Stimulated activated CD4-positive, alpha-beta T cell treated with anti-CD3 and anti-CD28 coated beads, Interleukin-2, amount 100 ng/mL, for 4 hours (primary cell): ENCODE measurements at regions not wholly inside any gene's neighbourhood (a gene's known extent, or its start where the extent isn't known, plus 50 kb on each side); places are given as distances from the start of the nearest gene placed in this dataset.
"Not testable (repeated sequence)": the region's sequence is repeated elsewhere in the genome, so short reads cannot be mapped to it uniquely, and the experiment has no call there.

Source experiments
- DNase-seq: peaks from one replicate; pipeline ENCODE4 v3.0.0-alpha.2; 2020; ENCODE audit warnings: low read depth

DNA sequence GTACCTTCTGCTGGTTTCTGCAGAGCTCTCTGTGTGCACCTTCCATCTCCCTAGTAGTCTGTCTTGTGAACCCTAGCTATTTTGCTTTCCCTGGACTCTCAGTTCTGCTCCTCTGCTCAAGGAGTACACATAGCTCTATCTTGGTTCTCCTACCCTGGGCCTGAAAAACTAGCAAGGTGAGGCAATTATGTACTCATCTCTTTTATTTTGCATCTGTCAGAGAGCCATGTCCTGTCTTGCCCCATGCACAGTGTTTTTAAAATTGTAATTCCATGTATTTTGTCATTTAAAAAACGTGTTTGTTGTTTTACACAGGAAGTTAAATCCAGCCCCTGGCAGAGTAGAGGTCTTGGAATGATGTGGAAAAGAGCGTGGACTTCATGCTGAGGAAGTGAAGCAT lies 684.9 kb upstream of the CPEB2 start:
- DNase-seq: no peak

DNA sequence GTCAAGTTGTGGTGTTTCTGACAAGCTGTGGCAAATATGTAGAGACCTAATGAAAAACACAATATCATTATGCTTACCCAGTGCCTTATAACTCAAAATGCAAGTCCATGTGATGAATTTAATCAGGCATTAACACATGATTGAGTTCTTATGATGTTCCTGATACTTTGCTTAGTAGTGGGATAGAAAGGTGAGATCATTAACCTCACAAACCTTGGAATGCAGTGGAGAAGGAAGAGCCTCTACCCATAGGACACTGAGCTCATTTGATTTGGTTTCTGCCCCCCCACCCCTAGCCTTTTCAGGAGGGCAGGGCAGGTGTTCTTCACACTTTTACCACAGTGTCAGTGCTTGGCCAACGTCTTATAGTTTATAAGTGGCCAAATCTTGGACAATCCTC lies 683.6 kb upstream of the CPEB2 start:
- DNase-seq: no peak

DNA sequence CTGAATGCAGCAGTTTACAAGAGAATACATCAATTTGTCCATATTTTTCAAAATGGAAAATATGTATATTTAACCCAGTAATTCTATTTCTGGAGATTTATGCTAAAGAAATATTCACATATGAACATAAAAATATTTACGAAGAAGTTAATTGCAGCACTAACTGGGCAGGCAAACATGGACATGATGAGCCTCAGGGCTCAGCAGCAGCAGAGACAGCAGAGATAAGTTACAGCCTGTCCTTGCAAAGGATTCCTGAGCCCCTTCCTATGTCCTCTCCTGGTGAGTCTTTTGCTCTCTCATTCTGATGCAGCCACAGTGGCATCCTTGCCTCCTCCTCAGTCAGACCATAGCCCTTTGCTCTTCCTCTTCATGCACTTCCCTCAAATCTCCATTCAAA lies 680.6 kb upstream of the CPEB2 start:
- no peak for DNase-seq

DNA sequence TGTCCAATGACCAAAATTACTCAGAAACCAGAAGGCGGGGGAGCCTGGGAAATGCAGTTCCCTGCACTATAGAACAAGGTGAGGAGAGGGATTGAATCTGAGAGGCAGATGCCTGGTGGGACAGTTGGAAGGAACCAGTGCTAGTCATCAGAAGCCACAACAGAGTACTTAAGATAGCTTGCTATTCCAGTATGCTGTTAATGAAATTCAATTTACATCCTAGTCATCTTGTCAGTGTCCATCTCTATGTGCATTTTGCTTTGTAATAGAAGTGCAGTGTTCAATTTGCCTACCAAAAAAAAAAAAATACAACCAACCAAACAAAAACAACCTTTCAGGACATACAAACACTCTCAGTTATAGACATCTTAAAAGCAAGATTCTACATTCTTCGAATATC lies 679.1 kb upstream of the CPEB2 start:
- no peak for DNase-seq

DNA sequence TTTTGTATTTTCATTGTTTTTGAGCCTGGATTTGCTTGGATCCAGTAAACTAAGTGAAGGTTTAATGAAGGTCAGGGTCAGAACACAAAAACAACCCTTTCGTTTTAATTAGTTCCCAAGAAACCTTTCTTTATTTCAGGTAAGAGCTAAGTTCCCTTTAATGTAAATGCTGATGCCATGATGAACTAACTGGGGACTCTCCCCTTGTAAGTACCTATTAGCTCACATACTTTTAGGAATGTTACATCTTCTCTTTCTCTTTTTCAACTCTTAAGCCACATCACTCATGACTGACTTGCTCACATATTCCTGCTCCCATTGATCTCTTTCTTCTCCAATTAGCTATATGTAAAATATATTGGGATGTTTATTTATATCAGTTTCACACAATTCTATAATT lies 673.1 kb upstream of the CPEB2 start:
- DNase-seq: no peak

DNA sequence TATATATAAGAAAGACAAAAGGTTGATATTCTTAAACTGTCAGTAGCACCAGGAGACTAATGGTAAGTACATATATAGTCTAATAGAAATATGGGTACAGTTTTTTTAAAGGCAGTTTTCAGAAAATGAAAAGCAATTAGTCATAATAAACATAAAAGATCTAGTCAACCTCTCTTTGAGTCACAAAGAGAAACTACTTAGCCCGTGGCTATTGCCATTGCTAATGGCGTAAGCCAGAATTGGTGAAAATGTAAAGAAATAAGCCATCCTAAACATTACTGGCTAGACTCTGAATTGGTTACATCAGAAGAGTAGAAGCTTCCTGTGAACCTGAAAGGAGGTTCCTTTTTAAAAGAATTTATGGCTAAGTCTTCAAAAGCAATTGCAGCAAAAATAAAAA lies 668.7 kb upstream of the CPEB2 start:
- no peak for DNase-seq

DNA sequence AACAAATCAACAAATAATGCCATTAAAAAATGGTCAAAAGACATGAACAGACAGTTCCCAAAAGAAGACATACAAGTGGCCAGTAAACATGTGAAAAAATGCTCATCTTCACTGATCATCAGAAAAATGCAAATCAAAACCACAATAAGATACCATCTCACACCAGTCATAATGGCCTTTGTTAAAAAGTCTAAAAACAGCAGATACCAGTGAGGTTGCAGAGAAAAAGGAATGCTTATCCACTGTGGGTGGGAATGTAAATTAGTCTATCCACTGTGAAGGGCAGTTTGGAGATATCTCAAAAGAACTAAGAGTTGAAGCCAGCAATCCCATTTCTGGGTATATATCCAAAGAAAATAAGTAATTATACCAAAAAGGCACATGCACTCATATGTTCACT lies 668.1 kb upstream of the CPEB2 start:
- no peak for DNase-seq

DNA sequence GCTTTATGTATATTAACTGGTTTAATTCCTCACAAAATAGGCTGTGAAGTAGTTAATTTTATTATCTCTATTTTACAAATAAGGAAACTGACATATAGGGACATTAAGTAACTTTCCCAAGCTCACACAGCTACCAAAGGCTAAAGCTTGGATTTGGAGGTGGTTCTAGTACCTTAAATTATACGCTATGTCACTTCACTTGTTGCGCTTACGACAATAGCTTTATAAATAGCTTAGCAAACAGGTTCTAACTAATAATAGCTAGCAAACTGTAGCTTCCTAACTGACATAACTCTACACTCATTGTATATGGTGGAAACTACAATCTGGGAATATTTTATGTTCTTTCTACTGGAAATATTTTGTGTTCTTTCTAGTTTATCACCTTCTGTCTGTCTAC lies 666.4 kb upstream of the CPEB2 start:
- DNase-seq: no peak

DNA sequence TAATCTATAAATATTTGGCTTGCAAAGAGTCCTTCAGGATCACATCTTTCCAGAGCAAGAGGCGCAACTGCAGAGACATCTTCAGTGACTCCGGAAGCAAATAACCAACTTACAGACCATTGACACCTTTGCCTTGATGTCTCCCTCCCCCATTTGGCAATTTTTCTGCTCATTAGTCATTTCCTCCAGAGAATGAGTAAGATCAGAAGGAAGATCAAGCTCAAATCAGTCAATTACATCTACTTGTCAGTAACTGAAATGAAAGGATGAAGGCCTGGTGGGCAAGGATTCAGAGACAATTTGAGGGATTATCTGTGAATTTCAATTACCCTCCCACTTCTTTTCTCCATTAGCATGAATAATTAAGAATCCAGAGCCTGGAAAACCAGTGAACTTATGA lies 665.6 kb upstream of the CPEB2 start:
- DNase-seq: no peak

DNA sequence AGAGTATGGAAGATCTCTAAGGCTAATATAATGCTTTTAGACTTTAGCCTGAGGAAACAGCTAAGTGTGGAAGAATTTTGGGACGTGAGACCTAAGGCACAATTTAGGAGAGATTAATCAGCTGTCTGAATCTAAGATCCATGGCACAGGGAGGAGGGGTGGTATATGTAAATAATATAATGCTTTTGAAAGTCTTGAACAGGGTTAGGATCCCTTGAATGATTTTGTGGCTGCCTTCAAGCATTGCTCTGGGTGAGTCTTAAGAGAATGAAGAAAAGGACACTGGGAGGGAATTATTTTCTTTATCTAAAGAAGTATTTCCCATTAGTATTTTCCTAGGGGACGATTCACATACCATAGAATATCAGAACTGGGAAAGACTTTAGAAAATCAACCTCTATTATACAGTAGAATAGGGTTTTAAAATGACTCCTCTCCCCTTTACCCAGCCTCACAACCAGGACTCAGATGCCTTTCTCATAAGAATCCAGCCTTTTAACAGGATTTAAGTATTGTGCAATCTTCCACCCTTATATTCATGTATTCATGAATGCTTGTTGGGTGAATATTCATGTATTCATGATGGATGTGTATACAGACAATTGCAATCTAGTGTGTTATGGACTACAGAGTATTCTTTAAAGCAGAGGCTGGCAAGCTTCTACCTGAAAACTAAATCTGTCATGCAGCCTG lies 664.2 kb upstream of the CPEB2 start:
- no peak for DNase-seq

DNA sequence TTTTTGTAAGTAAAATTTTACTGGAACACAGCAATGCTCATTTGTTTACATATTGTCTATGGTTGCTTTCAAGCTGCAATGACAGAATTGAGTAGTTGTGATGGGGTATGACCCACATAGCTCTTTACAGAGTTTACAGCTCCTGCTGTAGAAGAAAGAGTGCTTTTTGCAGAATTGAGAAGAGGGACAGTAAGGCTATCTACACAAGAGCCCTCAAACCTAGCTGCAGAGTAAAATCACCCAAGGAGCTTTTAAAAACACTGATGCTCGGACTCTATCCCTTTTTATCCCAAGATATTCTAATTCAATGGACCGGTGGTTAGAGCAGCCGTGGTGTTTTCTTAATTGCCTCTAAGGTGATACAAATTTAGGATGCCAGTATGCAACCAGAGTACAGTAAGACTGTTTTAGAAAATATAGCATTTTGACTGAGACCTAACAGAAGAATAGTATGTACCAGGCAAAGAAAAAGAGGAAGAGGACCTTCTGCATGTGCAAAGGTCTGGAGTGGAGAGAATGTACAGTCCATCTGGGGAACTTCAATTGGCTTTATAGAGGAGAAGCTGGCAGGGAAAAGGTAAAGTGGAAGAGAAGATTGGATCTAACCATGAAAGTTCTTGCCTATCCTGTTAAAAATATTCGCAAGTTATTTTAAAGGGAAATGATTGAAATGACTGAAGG lies 663.6 kb upstream of the CPEB2 start:
- no peak for DNase-seq

DNA sequence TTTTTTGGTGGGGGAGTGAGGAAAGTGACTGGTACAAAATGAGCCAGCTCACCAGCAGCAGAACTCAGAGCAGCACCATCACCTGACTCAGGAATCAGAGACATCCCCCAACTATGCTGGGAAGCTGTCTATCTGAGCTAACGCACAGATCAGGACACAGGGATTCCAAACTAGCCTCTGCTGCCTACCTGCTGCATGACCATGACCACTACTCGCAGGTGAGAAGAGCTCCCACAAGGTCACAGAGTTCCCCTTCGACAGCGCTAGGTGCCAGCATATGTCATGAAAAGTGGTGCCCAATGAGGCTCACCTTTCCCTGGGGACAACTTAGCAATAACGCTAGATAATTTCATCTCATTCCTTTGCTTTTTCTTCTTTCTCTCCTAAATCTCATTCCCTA lies 662.6 kb upstream of the CPEB2 start:
- DNase-seq: no peak

DNA sequence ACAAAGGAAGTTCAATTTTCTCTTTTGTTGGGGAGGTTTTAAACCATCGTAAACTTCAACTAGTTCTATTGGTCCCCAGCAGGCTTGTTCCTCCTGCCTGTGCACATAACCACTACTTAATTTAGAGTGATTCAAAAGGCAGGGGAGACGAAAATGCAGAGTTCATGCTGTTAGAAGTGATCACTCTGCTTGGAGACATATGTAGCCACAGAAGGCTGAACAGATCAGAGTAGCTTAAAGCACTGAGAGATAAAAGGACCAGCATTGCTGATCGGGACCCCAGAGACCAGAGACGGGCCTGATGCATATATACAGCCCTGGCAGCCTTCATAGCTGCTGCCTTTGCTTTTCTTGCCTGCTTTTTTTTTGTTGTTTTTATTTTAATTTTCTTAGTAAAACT lies 662.0 kb upstream of the CPEB2 start:
- no peak for DNase-seq

DNA sequence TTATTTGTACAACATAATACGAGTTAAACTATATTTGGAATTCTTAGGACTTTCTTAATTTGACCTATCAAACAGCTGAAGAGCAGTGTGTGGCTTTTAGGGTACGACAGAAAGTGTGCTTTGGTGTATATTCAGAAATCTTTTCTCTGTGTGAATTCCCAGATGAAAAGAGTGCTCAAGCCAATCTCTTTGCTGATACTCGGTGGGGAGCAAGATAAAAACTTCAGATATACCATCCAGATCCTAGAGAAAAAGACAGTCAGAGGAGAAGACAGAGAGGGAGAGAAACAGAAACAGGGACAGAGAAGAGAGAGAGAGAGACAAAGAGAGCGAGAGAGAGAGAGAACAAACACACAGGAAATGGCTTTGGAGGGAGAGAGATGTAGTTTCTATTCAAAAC lies 658.3 kb upstream of the CPEB2 start:
- DNase-seq: no peak

DNA sequence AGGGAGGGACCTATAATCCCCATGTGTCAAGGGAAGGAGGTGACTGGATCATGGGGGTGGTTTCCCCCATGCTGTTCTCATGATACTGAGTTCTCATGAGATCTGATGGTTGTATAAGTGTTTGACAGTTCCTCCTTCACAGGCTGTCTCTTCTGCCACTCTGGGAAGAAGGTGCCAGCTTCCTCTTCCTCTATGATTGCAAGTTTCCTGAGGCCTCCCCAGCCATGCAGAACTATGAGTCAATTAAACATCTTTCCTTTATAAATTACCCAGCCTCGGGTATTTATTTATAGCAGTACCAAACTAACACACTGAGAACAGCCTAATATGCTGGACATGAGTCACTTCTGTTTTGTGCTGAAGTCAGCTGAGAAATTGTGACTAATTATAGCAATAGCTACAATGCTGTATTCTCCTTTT lies 656.9 kb upstream of the CPEB2 start:
- no peak for DNase-seq

DNA sequence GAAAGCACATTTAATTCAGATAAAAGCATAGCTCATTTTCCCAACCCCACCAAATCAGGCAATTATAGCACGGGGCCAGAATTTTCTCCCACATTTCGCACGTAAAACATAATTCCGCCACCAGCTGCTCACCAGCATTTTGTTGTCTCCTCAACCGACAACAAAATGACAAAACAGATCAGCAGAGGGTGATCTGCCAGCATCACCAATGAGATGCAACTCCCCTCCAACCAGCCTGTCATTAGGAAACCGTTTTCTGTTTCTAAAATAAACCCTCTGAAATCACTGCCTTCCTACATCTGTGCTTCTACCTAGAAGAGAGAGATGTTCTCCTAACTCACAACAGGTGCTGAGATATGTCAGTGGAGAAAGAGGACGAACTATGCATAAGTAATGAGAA lies 654.8 kb upstream of the CPEB2 start:
- no peak for DNase-seq

DNA sequence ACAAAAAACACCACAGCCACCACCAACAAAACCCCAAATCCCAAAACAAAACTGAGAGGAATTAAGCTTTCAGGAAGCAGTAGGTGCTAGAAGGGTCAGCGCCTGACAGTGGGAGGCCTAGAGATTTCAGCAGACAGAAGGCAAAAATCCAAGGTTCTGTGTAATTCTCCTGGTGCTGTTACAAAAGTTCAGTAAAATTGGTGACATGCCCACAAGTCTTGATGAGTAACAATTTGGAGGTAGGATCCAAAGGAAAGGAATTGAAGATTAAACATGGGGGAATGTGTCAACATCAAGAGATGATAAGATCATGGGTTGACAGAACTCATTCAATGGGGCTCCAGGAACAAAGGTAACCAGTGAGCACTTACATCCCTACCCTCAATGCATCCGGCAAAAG lies 653.8 kb upstream of the CPEB2 start:
- DNase-seq: no peak

DNA sequence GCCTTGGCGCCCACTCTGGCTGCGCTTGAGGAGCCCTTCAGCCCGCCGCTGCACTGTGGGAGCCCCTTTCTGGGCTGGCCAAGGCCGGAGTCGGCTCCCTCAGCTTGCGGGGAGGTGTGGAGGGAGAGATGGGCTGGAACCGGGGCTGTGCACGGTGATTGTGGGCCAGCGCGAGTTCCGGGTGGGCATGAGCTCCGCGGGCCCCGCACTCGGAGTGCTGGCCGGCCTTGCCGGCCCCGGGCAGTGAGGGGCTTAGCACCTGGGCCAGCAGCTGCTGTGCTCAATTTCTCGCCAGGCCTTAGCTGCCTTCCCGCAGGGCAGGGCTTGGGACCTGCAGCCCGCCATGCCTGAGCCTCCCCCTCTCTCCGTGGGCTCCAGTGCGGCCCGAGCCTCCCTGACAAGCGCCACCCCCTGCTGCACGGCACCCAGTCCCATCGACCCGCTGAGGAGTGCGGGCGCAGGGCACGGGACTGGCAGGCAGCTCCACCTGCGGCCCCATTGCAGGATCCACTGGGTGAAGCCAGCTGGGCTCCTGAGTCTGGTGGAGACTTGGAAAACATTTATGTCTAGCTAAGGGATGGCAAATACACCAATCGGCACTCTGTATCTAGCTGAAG lies 643.6 kb upstream of the CPEB2 start:
- not testable (repeated sequence) for DNase-seq

DNA sequence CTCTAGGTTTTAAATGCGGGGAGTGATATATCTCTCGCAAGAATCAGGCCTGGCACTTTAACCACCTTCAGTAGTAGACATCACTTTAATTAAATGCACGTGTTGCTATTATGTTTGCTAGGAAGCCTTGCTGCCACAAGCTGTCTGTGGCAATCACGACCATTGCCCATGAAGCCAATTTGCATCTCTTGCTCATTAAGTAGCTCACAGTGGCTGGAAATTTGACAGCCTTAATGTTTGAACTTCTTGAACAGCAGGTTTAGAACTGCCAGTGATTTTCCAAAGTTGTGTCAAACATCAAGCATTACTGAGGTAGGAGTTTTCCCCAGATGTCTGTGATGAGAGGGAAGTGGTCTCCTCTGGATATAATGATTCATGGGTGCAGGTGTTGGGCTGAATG lies 642.3 kb upstream of the CPEB2 start:
- DNase-seq: no peak

DNA sequence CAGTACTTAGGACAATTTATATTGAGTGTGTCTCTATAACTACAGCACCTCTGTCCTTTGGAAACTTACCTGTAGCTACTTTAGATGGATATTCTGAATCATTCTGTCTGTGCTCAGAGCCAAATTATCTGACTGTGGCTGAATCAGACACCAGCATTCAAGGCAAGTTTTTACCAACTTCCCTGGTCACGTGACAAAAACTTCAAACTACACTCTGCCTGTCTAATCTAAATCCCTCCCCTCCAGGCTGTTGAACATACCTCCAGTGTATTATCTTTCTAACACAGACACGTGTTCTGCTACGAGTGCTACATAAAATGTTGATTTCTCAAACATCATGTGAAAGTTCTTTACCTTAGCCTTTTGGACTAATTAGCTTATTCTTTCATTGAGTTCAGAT lies 641.2 kb upstream of the CPEB2 start:
- DNase-seq: no peak

DNA sequence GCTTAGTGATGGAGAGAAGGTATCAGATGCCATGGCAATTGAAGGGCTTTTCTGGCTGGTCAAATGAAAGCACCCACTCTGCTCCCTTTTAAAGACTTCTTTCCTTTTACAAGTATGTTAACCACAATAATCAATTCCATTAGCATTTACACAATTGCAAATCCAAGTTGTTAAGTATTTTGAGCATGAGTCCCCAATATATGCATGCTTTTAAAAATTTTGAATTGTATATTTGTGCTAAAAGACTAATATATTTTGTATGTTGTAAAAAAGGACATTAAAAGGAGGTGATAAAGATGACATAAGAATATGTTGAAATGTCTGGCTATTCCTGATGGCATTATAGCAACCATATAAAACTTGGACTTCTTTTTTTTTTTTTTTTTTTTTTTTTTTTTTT lies 639.9 kb upstream of the CPEB2 start:
- no peak for DNase-seq

DNA sequence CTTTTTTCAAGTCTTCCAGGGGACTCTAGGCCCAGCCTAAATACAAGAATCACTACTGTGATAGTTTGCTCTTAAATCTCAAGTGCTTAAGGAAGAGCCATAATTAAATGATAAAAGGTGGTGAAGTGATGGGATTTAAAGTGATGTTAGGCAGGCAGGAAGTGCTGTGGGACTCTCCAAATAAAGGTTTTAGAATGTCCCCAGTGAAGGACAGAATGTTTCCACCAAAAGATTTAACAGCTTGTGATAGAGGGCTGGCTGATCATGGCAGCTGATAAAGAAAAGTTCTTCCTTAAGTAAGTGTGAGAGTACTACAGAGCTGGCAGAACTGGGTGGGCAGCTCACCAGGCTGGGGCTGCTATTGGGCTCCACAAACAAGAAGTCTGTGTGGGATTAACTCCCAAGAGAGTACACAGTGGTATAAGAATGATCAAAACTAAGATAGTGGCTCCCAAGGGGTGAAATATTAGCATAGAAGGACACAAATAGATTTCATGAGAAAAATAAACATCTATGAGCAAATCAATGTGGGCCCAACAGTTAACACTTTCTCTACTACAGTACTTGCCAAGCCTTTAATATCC lies 637.2 kb upstream of the CPEB2 start:
- DNase-seq: no peak

DNA sequence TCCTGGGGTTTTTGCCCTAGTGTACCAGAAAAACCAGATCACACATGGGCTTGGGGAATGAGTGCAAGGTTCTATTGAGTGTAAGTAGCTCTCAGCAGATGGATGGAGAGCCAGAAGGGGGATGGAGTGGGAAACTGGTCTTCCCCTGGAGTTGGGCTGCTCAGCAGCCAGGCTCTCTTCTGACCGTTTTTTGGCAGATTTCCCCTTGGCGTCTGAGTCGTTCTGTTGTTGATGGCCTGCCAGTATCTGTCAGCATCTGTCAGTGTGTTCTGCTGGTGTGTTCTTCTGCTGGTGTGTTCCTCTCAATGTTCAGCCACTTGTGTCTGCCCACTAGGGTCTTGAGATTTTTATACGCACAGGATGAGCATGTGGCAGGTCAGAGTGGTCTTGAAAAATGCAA lies 633.9 kb upstream of the CPEB2 start:
- DNase-seq: no peak
